ENCODE measurements at regions not wholly inside any gene's neighbourhood (a gene's known extent, or its start where the extent isn't known, plus 50 kb on each side); places are given as distances from the start of the nearest gene placed in this dataset.

GRCh38 chr7:131232768-131233167 is 94.9 kb upstream of the MKLN1 start:
- no peak for TF ChIP-seq CTCF (conservative IDR thresholded peaks at IDR 0.05 in 1 of 2, IDR thresholded peaks at IDR 0.05 in 1 of 2; ENCODE audit: low read depth in 1 of 2, low read length in 2 of 2)
- no peak for TF ChIP-seq EZH2 (IDR thresholded peaks at IDR 0.05; ENCODE audit: low read length, missing control alignments)
